ENCODE measurements at regions not wholly inside any gene's neighbourhood (a gene's known extent, or its start where the extent isn't known, plus 50 kb on each side); places are given as distances from the start of the nearest gene placed in this dataset.
"Not testable (repeated sequence)": the region's sequence is repeated elsewhere in the genome, so short reads cannot be mapped to it uniquely, and the experiment has no call there.

- FAIRE-seq, result no peak
These were observed 202.6 kb downstream of the TMA16 start for GRCh38 chr4:163697121-163697520.

- not testable (repeated sequence) for FAIRE-seq
These were observed 205.9 kb downstream of the TMA16 start for GRCh38 chr4:163700383-163700782.

DNA sequence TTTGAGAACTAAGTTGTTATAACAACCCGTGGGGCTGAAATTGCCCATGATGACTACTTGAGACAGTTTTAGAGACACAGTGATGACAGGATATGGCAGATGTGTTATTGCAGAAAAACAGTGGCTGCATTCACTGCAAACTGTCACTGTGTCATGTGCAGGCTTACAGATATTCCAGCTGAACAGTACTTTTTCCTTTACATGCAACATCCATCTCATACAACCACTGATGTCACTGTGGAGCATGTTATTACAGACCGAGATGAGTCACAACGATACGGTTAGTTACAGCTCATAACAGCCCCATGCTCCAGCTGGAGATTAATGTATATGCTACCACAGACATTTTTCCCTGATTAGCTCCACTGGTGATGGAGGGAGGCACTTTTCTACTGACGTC is 207.4 kb downstream of the TMA16 start:
- FAIRE-seq, result no peak

- FAIRE-seq, result no peak
These were observed 208.2 kb downstream of the TMA16 start for GRCh38 chr4:163702736-163703135.

DNA sequence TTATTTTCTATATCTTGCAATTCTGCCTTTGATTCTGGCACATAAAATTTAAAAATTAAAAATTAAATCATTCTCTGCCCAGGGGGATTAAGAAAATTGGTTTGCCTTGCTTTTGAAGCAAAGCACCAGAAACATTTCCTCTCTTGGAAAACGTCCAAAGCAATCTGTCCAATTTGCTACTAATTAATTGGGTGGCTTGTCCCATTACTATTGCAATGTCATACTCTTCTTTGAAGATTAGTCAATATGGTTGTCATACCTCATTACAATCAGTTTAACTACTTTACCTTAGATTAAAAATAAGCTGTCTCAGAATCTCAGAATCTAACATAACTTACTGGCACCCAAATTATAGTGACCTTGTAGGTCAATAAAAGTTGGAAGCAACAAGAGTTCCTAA is 208.8 kb downstream of the TMA16 start:
- FAIRE-seq, result no peak

- no peak for FAIRE-seq
These were observed 213.4 kb downstream of the TMA16 start for GRCh38 chr4:163707873-163708272.

DNA sequence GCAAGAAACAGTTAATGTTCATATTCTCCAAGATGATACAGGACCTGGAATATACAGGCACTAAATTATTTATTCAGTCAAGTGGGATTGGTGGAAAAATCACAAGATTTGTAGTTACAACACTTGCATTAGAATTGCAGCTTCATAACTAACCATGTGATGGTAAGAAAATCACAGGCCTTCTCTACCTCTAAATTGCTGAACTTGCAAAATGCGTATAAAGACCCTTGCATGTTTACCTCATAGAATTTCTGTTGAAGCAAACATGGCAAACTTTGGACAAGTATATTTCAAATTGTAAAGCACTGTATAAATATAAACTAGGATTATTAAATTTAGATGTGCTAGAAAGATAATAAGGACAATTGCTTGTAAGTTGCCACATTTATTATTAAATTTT is 215.1 kb downstream of the TMA16 start:
- no peak for FAIRE-seq

GRCh38 chr4:163710158-163710557 is 215.7 kb downstream of the TMA16 start:
- FAIRE-seq, result no peak

DNA sequence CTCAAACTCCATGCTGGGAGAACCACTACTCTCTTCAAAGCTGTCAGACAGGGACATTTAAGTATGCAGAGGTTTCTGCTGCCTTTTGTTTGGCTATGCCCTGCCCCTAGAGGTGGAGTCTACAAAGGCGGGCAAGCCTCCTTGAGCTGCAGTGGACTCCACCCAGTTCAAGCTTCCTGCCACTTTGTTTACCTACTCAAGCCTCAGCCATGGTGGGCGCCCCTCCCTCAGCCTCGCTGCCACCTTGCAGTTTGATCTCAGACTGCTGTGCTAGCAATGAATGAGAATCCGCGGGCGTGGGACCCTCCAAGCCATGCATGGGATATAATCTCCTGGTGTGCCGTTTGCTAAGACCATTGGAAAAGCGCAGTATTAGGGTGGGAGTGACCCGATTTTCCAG is 230.0 kb downstream of the TMA16 start:
- FAIRE-seq, result not testable (repeated sequence)

- FAIRE-seq, result no peak
These were observed 232.2 kb downstream of the TMA16 start for GRCh38 chr4:163726641-163727040.

GRCh38 chr4:163731071-163731470 is 236.6 kb downstream of the TMA16 start:
- FAIRE-seq, result no peak

DNA sequence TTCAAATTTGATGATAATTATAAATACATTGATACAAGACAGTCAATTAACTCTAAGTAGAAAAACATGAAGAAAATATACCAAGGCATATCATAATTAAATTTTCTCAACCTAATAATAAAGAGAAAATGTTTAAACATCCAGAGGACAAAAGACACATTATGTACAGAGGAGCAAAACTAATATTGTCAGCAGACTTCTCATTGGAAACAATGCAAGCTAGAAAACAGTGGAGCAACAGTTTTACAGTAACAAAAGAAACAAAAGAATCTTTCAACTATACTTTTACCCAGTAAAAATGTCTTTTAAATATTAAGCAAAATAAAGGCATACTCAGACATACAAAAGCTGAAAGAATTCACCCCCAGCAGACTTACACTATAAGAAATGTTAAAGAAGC is 238.0 kb downstream of the TMA16 start:
- FAIRE-seq, result no peak

DNA sequence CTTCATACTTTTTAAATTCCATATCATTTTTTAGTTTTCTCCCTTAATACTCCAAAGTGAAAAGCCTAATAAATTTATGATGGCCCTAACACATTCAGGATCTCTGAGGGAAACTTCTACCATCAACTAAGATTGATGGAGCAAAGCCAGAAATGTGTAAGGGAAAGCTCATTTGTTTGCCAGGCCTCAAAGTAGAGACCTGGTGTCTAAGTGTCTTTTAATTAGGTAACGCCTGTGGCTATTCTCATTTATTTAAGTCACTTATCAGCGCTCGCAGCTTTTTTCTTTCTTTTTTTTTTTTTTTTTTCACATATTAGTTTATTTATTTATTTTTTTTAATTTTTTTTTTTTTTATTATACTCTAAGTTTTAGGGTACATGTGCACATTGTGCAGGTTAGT is 242.4 kb downstream of the TMA16 start:
- FAIRE-seq, result no peak

- not testable (repeated sequence) for FAIRE-seq
These were observed 243.4 kb downstream of the TMA16 start for GRCh38 chr4:163737846-163738245.

- FAIRE-seq, result no peak
These were observed 244.0 kb downstream of the TMA16 start for GRCh38 chr4:163738521-163738920.

DNA sequence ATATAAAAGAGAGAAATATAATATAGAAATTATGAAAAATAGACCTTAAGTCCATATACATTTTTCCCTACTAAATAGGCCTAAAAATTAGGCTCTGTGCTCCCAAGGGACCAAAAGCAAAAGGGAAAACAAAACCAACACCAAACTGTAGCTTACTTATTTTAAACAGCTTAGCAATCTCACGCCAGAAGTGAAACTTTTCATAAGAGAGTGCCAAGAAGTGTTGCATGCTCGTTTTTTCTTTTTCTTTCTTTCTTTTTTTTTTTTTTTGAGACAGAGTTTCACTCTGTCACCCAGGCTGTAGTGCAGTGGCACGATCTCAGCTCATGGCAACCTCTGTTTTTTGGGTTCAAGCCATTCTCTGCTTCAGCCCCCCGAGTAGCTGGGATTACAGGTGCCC is 250.4 kb downstream of the TMA16 start:
- FAIRE-seq, result no peak

GRCh38 chr4:163747293-163747692 is 252.8 kb downstream of the TMA16 start:
- no peak for FAIRE-seq

- FAIRE-seq, result no peak
These were observed 253.4 kb downstream of the TMA16 start for GRCh38 chr4:163747886-163748285.

- FAIRE-seq, result no peak
These were observed 254.0 kb downstream of the TMA16 start for GRCh38 chr4:163748449-163748848.

GRCh38 chr4:163755013-163755412 is 260.5 kb downstream of the TMA16 start:
- FAIRE-seq, result no peak

DNA sequence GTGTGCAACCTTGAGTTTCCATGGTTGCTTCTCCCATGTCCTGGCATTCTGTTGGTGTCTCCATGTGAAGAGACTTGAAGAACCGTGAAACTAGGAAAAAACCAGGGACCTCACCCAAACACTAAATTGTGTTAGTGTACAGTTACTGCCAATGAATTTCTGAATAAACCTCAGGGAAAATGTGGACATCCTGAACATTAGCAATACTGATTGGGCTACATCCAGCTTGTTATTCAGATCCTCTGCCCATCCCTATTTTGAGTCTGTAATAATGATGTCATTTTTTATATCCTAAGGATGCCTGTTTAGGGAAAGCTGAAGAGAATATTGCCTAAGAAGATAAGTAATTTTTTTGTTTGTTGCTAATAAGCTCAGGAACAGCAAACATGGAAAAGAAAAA is 262.7 kb downstream of the TMA16 start:
- no peak for FAIRE-seq

- no peak for FAIRE-seq
These were observed 263.5 kb downstream of the TMA16 start for GRCh38 chr4:163758032-163758431.

DNA sequence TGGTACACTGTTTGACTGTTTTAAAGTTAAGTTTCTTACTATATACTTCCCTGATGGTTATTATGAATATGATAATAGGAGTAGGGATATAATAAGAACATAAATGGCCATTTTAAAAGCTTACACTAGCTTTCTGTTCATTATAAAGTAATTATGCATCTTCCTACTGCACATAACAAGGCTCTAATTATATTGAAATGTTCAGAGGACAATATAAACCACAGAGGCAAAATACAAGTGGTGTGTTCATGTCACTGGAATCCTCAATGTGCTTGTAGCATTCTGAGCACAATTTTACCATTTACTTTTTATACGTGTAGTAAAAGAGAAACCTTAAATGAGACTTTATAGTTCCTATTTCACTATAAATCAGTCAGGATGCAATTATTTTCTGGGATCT is 268.3 kb downstream of the TMA16 start:
- FAIRE-seq, result no peak

- no peak for FAIRE-seq
These were observed 270.1 kb downstream of the TMA16 start for GRCh38 chr4:163764569-163764968.

GRCh38 chr4:163768014-163768413 is 273.5 kb downstream of the TMA16 start:
- FAIRE-seq, result no peak

GRCh38 chr4:163772238-163772637 is 277.7 kb downstream of the TMA16 start:
- no peak for FAIRE-seq
